HFFc6 (cell line): ENCODE measurements at regions not wholly inside any gene's neighbourhood (a gene's known extent, or its start where the extent isn't known, plus 50 kb on each side); places are given as distances from the start of the nearest gene placed in this dataset.

Source experiments
- DNase-seq: peaks from one replicate; pipeline ENCODE4 v3.0.0-alpha.2; 2018
- H3K27ac Mint-ChIP-seq: 2 replicates; pipeline ENCODE4 v1.8.0; 2020; ENCODE audit warnings: mild to moderate bottlenecking, mixed read lengths
- H3K27me3 Mint-ChIP-seq: 2 replicates; pipeline ENCODE4 v1.8.0; 2021; ENCODE audit warnings: mild to moderate bottlenecking, moderate library complexity, mixed read lengths; ENCODE audit not compliant: insufficient read depth
- H3K36me3 Mint-ChIP-seq: 2 replicates; pipeline ENCODE4 v1.8.0; 2021; ENCODE audit warnings: low read depth, mixed read lengths
- H3K4me1 Mint-ChIP-seq: 2 replicates; pipeline ENCODE4 v1.8.0; 2020; ENCODE audit warnings: low read depth, mixed read lengths
- H3K4me3 Mint-ChIP-seq: 2 replicates; pipeline ENCODE4 v1.8.0; 2020; ENCODE audit warnings: mild to moderate bottlenecking, moderate library complexity, mixed read lengths
- H3K9me3 Mint-ChIP-seq: 2 replicates; pipeline ENCODE4 v1.8.0; 2020; ENCODE audit warnings: mild to moderate bottlenecking, mixed read lengths
- CTCF ChIP-seq: fragments of 200-600 bp; sonication (generic); IDR thresholded peaks from 2 replicates; pipeline ENCODE4 v1.5.0; 2021; ENCODE audit warnings: antibody characterized with exemption, mild to moderate bottlenecking

GRCh38 chr13:109694972-109695371 is 91.4 kb downstream of the IRS2 start:
- H3K27me3 Mint-ChIP-seq, result peaks cover 28% of the 10 kb centered on the region
- no peaks in the 10 kb centered on the region for H3K9me3 Mint-ChIP-seq
- H3K4me1 Mint-ChIP-seq, result peaks cover 21% of the 10 kb centered on the region
- no peaks in the 10 kb centered on the region for H3K36me3 Mint-ChIP-seq
- no peak for DNase-seq
- no peak overlapping the region for H3K27ac Mint-ChIP-seq
- no peak overlapping the region for H3K4me3 Mint-ChIP-seq
- TF ChIP-seq CTCF, result no peak

GRCh38 chr13:109693213-109693612 is 93.2 kb downstream of the IRS2 start:
- no peak for DNase-seq
- Mint-ChIP-seq H3K4me3 (no peak overlapping the region), H3K27me3 (peaks cover 36% of the 10 kb centered on the region)

GRCh38 chr13:109691689-109692088 is 94.7 kb downstream of the IRS2 start:
- Mint-ChIP-seq H3K4me3 (no peak overlapping the region), H3K36me3 (no peaks in the 10 kb centered on the region), H3K27ac (no peak overlapping the region), H3K27me3 (peaks cover 30% of the 10 kb centered on the region), H3K9me3 (no peaks in the 10 kb centered on the region), H3K4me1 (no peaks in the 10 kb centered on the region)
- TF ChIP-seq CTCF, result no peak
- DNase-seq, result no peak

More at GRCh38 chr13:109693213-109693612, 93.2 kb downstream of the IRS2 start:
- no peak for TF ChIP-seq CTCF
- Mint-ChIP-seq H3K4me1 (peaks cover 8% of the 10 kb centered on the region), H3K9me3 (no peaks in the 10 kb centered on the region), H3K36me3 (no peaks in the 10 kb centered on the region), H3K27ac (no peak overlapping the region)

GRCh38 chr13:109687559-109688448 is 98.6 kb downstream of the IRS2 start:
- peaks cover 43% of the 10 kb centered on the region for H3K27me3 Mint-ChIP-seq
- H3K36me3 Mint-ChIP-seq, result no peaks in the 10 kb centered on the region
- DNase-seq, result no peak
- no peaks in the 10 kb centered on the region for H3K9me3 Mint-ChIP-seq
- no peak overlapping the region for H3K4me3 Mint-ChIP-seq
- H3K4me1 Mint-ChIP-seq, result no peaks in the 10 kb centered on the region
- no peak for TF ChIP-seq CTCF
- no peak overlapping the region for H3K27ac Mint-ChIP-seq

GRCh38 chr13:109685203-109685602 is 101.2 kb downstream of the IRS2 start:
- no peaks in the 10 kb centered on the region for H3K9me3 Mint-ChIP-seq
- no peaks in the 10 kb centered on the region for H3K4me1 Mint-ChIP-seq
- no peak for DNase-seq
- H3K27me3 Mint-ChIP-seq, result peaks cover 42% of the 10 kb centered on the region
- no peak overlapping the region for H3K4me3 Mint-ChIP-seq
- no peak for TF ChIP-seq CTCF
- no peaks in the 10 kb centered on the region for H3K36me3 Mint-ChIP-seq
- no peak overlapping the region for H3K27ac Mint-ChIP-seq
